WTC11 (cell line): ENCODE measurements at regions not wholly inside any gene's neighbourhood (a gene's known extent, or its start where the extent isn't known, plus 50 kb on each side); places are given as distances from the start of the nearest gene placed in this dataset.

ENCODE experiments used
- AFF4 ChIP-seq: sonication (generic); formaldehyde crosslinking; IDR thresholded peaks from 2 replicates; pipeline ENCODE4 v1.8.1; 2023; ENCODE audit warnings: mild to moderate bottlenecking, missing genetic modification reagents, borderline replicate concordance
- ARID4B ChIP-seq: sonication (generic); formaldehyde crosslinking; IDR thresholded peaks from 2 replicates; pipeline ENCODE4 v1.8.0; 2023; ENCODE audit warnings: missing genetic modification reagents, mild to moderate bottlenecking, borderline replicate concordance
- ATF3 ChIP-seq: sonication (generic); formaldehyde crosslinking; conservative IDR thresholded peaks from 2 replicates; pipeline ENCODE4 v1.8.1; 2022; ENCODE audit warnings: mild to moderate bottlenecking, missing genetic modification reagents
- CTCF ChIP-seq: fragments of 200-600 bp; IDR thresholded peaks from 2 replicates; pipeline ENCODE4 v1.8.0; 2022; ENCODE audit warnings: antibody characterized with exemption
- E2F1 ChIP-seq: sonication (generic); formaldehyde crosslinking; IDR thresholded peaks from 2 replicates; pipeline ENCODE4 v1.8.0; 2022; ENCODE audit warnings: mild to moderate bottlenecking, missing genetic modification reagents
- FOXJ3 ChIP-seq: sonication (generic); formaldehyde crosslinking; IDR thresholded peaks from 2 replicates; pipeline ENCODE4 v1.9.0; 2021; ENCODE audit warnings: missing genetic modification reagents, mild to moderate bottlenecking, borderline replicate concordance
- FOXP1 ChIP-seq: sonication (generic); formaldehyde crosslinking; IDR thresholded peaks from 2 replicates; pipeline ENCODE4 v1.8.0; 2022; ENCODE audit warnings: missing genetic modification reagents, mild to moderate bottlenecking, moderate library complexity, borderline replicate concordance
- IRF1 ChIP-seq: sonication (generic); formaldehyde crosslinking; IDR thresholded peaks from 2 replicates; pipeline ENCODE4 v1.8.0; 2023; ENCODE audit warnings: missing genetic modification reagents
- JUN ChIP-seq: sonication (generic); formaldehyde crosslinking; IDR thresholded peaks from 2 replicates; pipeline ENCODE4 v1.8.0; 2023; ENCODE audit warnings: mild to moderate bottlenecking, missing genetic modification reagents
- KAT7 ChIP-seq: sonication (generic); formaldehyde crosslinking; IDR thresholded peaks from 2 replicates; pipeline ENCODE4 v1.8.1; 2023; ENCODE audit warnings: missing genetic modification reagents, mild to moderate bottlenecking, borderline replicate concordance
- MAX ChIP-seq: sonication (generic); formaldehyde crosslinking; IDR thresholded peaks from 2 replicates; pipeline ENCODE4 v1.8.0; 2022; ENCODE audit warnings: mild to moderate bottlenecking, missing genetic modification reagents
- NFYB ChIP-seq: sonication (generic); formaldehyde crosslinking; conservative IDR thresholded peaks from 2 replicates; pipeline ENCODE4 v1.8.0; 2022; ENCODE audit warnings: low read depth, missing genetic modification reagents
- USF2 ChIP-seq: sonication (generic); formaldehyde crosslinking; IDR thresholded peaks from 2 replicates; pipeline ENCODE4 v1.8.1; 2023; ENCODE audit warnings: mild to moderate bottlenecking, missing genetic modification reagents, moderate library complexity
- ZNF263 ChIP-seq: sonication (generic); formaldehyde crosslinking; IDR thresholded peaks from 2 replicates; pipeline ENCODE4 v1.8.1; 2022; ENCODE audit warnings: low read depth, mild to moderate bottlenecking, moderate library complexity, missing genetic modification reagents

- TF ChIP-seq ZNF263 (no peak), USF2 (CRISPR knock-in tag) (no peak), CTCF (no peak), FOXJ3 (no peak), AFF4 (CRISPR knock-in tag) (no peak), ATF3 (CRISPR knock-in tag) (no peak), JUN (CRISPR knock-in tag) (no peak), MAX (CRISPR knock-in tag) (no peak), IRF1 (CRISPR knock-in tag) (no peak), FOXP1 (CRISPR knock-in tag) (no peak), ARID4B (no peak), E2F1 (no peak), KAT7 (CRISPR knock-in tag) (no peak), NFYB (CRISPR knock-in tag) (no peak)
Measured at GRCh38 chr5:39712316-39713249, 287.8 kb upstream of the DAB2 start.
